Fibroblast of lung (primary cell): ENCODE measurements at regions not wholly inside any gene's neighbourhood (a gene's known extent, or its start where the extent isn't known, plus 50 kb on each side); places are given as distances from the start of the nearest gene placed in this dataset.

Experiments used
- DNase-seq, 2 donors: peaks; one replicate each; pipeline versions ENCODE4 v3.0.0 to v3.0.0-alpha.2; 2010; ENCODE audit warnings: low read depth in 2 of 2
- H2AFZ ChIP-seq: 2 replicates; pipeline ENCODE4 v1.5.1; 2012; ENCODE audit warnings: low read length, control low read depth, inconsistent platforms
- H3K27ac ChIP-seq: 2 replicates; pipeline ENCODE4 v1.5.1; 2011; ENCODE audit warnings: low read length, control low read depth; ENCODE audit not compliant: insufficient read depth
- H3K27me3 ChIP-seq: 2 replicates; pipeline ENCODE4 v1.5.1; 2011; ENCODE audit warnings: mild to moderate bottlenecking, low read length; ENCODE audit not compliant: control insufficient read depth, insufficient read depth
- H3K36me3 ChIP-seq: 2 replicates; pipeline ENCODE4 v1.5.1; 2011; ENCODE audit warnings: low read length; ENCODE audit not compliant: control insufficient read depth, insufficient read depth
- H3K4me1 ChIP-seq: 2 replicates; pipeline ENCODE4 v1.5.1; 2011; ENCODE audit warnings: low read length; ENCODE audit not compliant: control insufficient read depth, insufficient read depth; ENCODE audit errors: extremely low read depth
- H3K4me2 ChIP-seq: 2 replicates; pipeline ENCODE4 v1.5.1; 2011; ENCODE audit warnings: low read length, control low read depth; ENCODE audit not compliant: insufficient read depth; ENCODE audit errors: extremely low read depth
- H3K4me3 ChIP-seq, 4 experiments: fragments of 200-600 bp in 1 of 4; sonication (generic) in 1 of 4; replicated peaks in 1 of 4; 2 replicates each; pipeline ENCODE4 v1.5.1; 2011 to 2016; ENCODE audit warnings: low read length in 4 of 4, low read depth in 3 of 4, mild to moderate bottlenecking in 3 of 4, control low read depth in 2 of 4, inconsistent platforms in 1 of 4, mixed read lengths in 1 of 4; ENCODE audit not compliant: insufficient read depth in 1 of 4; ENCODE audit errors: control extremely low read depth in 1 of 4
- H3K79me2 ChIP-seq: 2 replicates; pipeline ENCODE4 v1.5.1; 2012; ENCODE audit warnings: mild to moderate bottlenecking, low read length, inconsistent platforms; ENCODE audit not compliant: control insufficient read depth, insufficient read depth
- H3K9ac ChIP-seq: 2 replicates; pipeline ENCODE4 v1.5.1; 2011; ENCODE audit warnings: mild to moderate bottlenecking, low read length, control low read depth; ENCODE audit not compliant: insufficient read depth
- H3K9me3 ChIP-seq: 2 replicates; pipeline ENCODE4 v1.5.1; 2012; ENCODE audit warnings: low read depth, low read length; ENCODE audit not compliant: control insufficient read depth, insufficient read depth
- H4K20me1 ChIP-seq: 2 replicates; pipeline ENCODE4 v1.5.1; 2011; ENCODE audit warnings: low read length; ENCODE audit not compliant: control insufficient read depth, insufficient read depth; ENCODE audit errors: extremely low read depth
- CTCF ChIP-seq, 2 donors: IDR thresholded peaks in 1 of 2; conservative IDR thresholded peaks in 1 of 2; 1 replicate in 1 of 2; 2 replicates in 1 of 2; pipeline ENCODE4 v1.5.1; 2011 to 2012; ENCODE audit warnings: low read length in 2 of 2, control low read depth in 1 of 2, inconsistent platforms in 1 of 2, low read depth in 1 of 2, mild to moderate bottlenecking in 1 of 2
- EZH2 ChIP-seq: IDR thresholded peaks from 2 replicates; pipeline ENCODE4 v1.5.1; 2012; ENCODE audit warnings: low read length, control low read depth, mild to moderate bottlenecking; ENCODE audit errors: missing control alignments

- Histone ChIP-seq H3K9me3 (no peaks in the 10 kb centered on the region), H3K4me2 (no peak overlapping the region), H3K36me3 (no peaks in the 10 kb centered on the region), H2AFZ (no peak overlapping the region), H4K20me1 (no peaks in the 10 kb centered on the region), H3K9ac (no peak overlapping the region), H3K4me3 (no peak overlapping the region), H3K4me1 (no peaks in the 10 kb centered on the region), H3K79me2 (no peaks in the 10 kb centered on the region), H3K27ac (no peak overlapping the region), H3K27me3 (no peaks in the 10 kb centered on the region)
- DNase-seq, result no peak
- TF ChIP-seq EZH2, result no peak
- no peak for TF ChIP-seq CTCF (conservative IDR thresholded peaks at IDR 0.05 in 1 of 2, IDR thresholded peaks at IDR 0.05 in 1 of 2; ENCODE audit: low read depth in 1 of 2, low read length in 2 of 2)
Observed at GRCh38 chr7:52708846-52709245, 326.6 kb upstream of the POM121L12 start.

GRCh38 chr7:52705768-52706167 is 329.7 kb upstream of the POM121L12 start:
- Histone ChIP-seq H3K79me2 (no peaks in the 10 kb centered on the region), H3K4me2 (no peak overlapping the region), H3K4me3 (no peak overlapping the region), H3K9me3 (no peaks in the 10 kb centered on the region), H4K20me1 (no peaks in the 10 kb centered on the region), H3K4me1 (no peaks in the 10 kb centered on the region), H3K27ac (no peak overlapping the region), H3K27me3 (no peaks in the 10 kb centered on the region), H2AFZ (no peak overlapping the region), H3K9ac (no peak overlapping the region), H3K36me3 (no peaks in the 10 kb centered on the region)
- DNase-seq, result no peak
- TF ChIP-seq EZH2, result no peak
- no peak for TF ChIP-seq CTCF (conservative IDR thresholded peaks at IDR 0.05 in 1 of 2, IDR thresholded peaks at IDR 0.05 in 1 of 2; ENCODE audit: low read depth in 1 of 2, low read length in 2 of 2)

GRCh38 chr7:52700349-52700748 is 335.1 kb upstream of the POM121L12 start:
- no peak overlapping the region for H3K4me3 ChIP-seq
- no peak overlapping the region for H3K27ac ChIP-seq
- H3K9me3 ChIP-seq, result no peaks in the 10 kb centered on the region
- no peak overlapping the region for H3K9ac ChIP-seq
- H4K20me1 ChIP-seq, result no peaks in the 10 kb centered on the region
- H3K27me3 ChIP-seq, result no peaks in the 10 kb centered on the region
- no peaks in the 10 kb centered on the region for H3K4me1 ChIP-seq
- TF ChIP-seq CTCF (conservative IDR thresholded peaks at IDR 0.05 in 1 of 2, IDR thresholded peaks at IDR 0.05 in 1 of 2; ENCODE audit: low read depth in 1 of 2, low read length in 2 of 2), result no peak
- no peak for TF ChIP-seq EZH2
- no peak overlapping the region for H3K4me2 ChIP-seq
- no peak overlapping the region for H2AFZ ChIP-seq
- H3K79me2 ChIP-seq, result no peaks in the 10 kb centered on the region
- no peaks in the 10 kb centered on the region for H3K36me3 ChIP-seq
- DNase-seq, result no peak
